GM13977 (cell line): ENCODE measurements at regions not wholly inside any gene's neighbourhood (a gene's known extent, or its start where the extent isn't known, plus 50 kb on each side); places are given as distances from the start of the nearest gene placed in this dataset.
"Not testable (repeated sequence)": the region's sequence is repeated elsewhere in the genome, so short reads cannot be mapped to it uniquely, and the experiment has no call there.

Experiments
- DNase-seq: peaks from one replicate; pipeline ENCODE4 v3.0.0; 2012; ENCODE audit warnings: low spot score
- CTCF ChIP-seq: IDR thresholded peaks from 2 replicates; pipeline ENCODE4 v1.5.1; 2012; ENCODE audit warnings: mild to moderate bottlenecking, control low read depth; ENCODE audit not compliant: insufficient read depth; ENCODE audit errors: extremely low read depth, missing control alignments
- in situ Hi-C: fragments of 300-500 bp; cut with MboI; formaldehyde crosslinking; loops from one replicate; pipeline ENCODE4 v1.12.0; 2022; ENCODE audit warnings: low sequenced_read_pairs, low pct_unique_long_range_greater_than_20kb, mixed read lengths, inconsistent platforms; ENCODE audit not compliant: unreplicated experiment

- no peak for TF ChIP-seq CTCF
- DNase-seq = no peak
- in situ Hi-C loops = no loop called here
Observed at GRCh38 chr4:66373268-66373667, 703.0 kb upstream of the EPHA5 start.

- DNase-seq = no peak
- no peak for TF ChIP-seq CTCF
- in situ Hi-C loops = no loop called here
Observed at GRCh38 chr4:66372706-66373105, 702.4 kb upstream of the EPHA5 start.

- in situ Hi-C loops = no loop called here
- no peak for TF ChIP-seq CTCF
- DNase-seq = no peak
Observed at GRCh38 chr4:66367043-66367660, 696.9 kb upstream of the EPHA5 start.

- in situ Hi-C loops = not testable (repeated sequence)
Observed at GRCh38 chr4:66360395-66360794, 690.1 kb upstream of the EPHA5 start.

GRCh38 chr4:66357316-66357715 is 687.0 kb upstream of the EPHA5 start:
- DNase-seq = no peak
- no peak for TF ChIP-seq CTCF
- in situ Hi-C loops = no loop called here

More at GRCh38 chr4:66360395-66360794, 690.1 kb upstream of the EPHA5 start:
- DNase-seq = not testable (repeated sequence)

GRCh38 chr4:66355328-66355727 is 685.0 kb upstream of the EPHA5 start:
- no peak for DNase-seq
- no peak for TF ChIP-seq CTCF
- in situ Hi-C loops = no loop called here

- in situ Hi-C loops = no loop called here
- no peak for DNase-seq
- TF ChIP-seq CTCF = no peak
Observed at GRCh38 chr4:66351761-66352160, 681.5 kb upstream of the EPHA5 start.
